ENCODE measurements at regions not wholly inside any gene's neighbourhood (a gene's known extent, or its start where the extent isn't known, plus 50 kb on each side); places are given as distances from the start of the nearest gene placed in this dataset.

DNA sequence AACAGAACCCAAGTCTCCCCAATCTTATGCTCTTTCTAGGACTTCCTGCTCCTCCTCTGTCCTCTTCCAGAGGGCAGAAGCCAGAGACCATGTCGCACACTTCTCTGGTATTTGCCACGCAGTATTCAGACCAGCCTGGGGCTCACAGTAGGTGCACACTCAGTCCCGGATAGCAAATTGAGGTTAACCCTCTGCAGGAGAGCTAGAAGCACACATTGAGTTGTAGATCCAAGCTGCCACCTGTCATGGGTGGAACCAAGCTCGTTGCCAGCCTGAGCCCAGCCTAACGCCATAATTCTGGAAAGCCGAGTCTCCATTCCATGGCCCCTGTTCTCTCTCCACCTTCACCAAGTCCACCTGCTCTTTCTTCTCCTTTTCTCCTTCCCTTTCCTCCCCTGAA is 562.1 kb downstream of the BUD13 start:
- TF ChIP-seq, protein P1, sequence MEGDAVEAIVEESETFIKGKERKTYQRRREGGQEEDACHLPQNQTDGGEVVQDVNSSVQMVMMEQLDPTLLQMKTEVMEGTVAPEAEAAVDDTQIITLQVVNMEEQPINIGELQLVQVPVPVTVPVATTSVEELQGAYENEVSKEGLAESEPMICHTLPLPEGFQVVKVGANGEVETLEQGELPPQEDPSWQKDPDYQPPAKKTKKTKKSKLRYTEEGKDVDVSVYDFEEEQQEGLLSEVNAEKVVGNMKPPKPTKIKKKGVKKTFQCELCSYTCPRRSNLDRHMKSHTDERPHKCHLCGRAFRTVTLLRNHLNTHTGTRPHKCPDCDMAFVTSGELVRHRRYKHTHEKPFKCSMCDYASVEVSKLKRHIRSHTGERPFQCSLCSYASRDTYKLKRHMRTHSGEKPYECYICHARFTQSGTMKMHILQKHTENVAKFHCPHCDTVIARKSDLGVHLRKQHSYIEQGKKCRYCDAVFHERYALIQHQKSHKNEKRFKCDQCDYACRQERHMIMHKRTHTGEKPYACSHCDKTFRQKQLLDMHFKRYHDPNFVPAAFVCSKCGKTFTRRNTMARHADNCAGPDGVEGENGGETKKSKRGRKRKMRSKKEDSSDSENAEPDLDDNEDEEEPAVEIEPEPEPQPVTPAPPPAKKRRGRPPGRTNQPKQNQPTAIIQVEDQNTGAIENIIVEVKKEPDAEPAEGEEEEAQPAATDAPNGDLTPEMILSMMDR (IDR thresholded peaks at IDR 0.05), result no peak
- TF ChIP-seq POLR2A (IDR thresholded peaks at IDR 0.05), result no peak
- TF ChIP-seq POLR2AphosphoS5 (IDR thresholded peaks at IDR 0.05), result no peak

Data from suprapubic skin (tissue), 4 donors.